Stimulated activated CD4-positive, alpha-beta T cell treated with anti-CD3 and anti-CD28 coated beads, Interleukin-15, amount 100 ng/mL, for 24 hours (primary cell): ENCODE measurements at regions not wholly inside any gene's neighbourhood (a gene's known extent, or its start where the extent isn't known, plus 50 kb on each side); places are given as distances from the start of the nearest gene placed in this dataset.

Experiments
- DNase-seq: peaks from one replicate; pipeline ENCODE4 v3.0.0-alpha.2; 2020

GRCh38 chr20:48194583-48194982 lies 409.3 kb upstream of the SULF2 start:
- DNase-seq: no peak

GRCh38 chr20:48193627-48194425 lies 408.5 kb upstream of the SULF2 start:
- no peak for DNase-seq

DNA sequence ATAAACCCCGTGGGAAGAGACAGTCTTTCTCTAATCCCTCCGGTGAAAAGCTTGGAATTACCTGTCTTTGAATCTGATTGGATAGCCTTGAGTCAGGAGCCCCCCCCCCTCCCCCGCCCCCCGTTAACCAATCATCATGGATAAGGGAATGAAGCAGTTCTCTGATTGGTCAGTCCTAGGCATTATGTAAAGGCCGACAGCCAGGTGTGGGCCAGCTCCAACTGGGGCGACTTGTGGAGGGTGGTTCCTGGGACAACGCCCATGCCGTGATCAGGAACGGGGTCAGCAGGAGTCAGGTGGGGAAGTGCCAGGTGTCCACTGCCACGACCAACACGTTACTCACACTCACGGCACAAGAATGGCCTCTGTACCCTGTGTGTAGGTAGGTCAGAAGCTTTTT lies 406.8 kb upstream of the SULF2 start:
- no peak for DNase-seq

DNA sequence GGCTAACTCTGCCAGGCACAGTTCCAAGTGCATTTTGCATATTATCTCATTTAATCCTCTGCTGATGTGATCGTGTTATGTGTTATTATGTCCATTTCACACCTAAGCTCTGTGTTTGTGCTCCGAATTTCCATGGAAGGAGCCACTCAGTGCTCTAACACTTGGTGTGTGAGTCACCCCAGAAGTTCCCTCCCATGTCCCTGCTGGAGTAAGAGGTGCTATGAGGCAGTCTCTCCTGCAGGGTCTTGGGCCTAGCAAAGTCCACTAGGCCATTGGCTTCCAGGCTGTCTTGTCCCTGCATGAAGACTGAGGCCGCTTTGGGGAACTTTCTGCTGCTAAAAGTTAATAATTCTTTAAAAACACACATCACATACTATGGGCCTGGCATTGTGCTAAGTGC lies 405.9 kb upstream of the SULF2 start:
- no peak for DNase-seq

- no peak for DNase-seq
These were observed 405.5 kb upstream of the SULF2 start for GRCh38 chr20:48190757-48191156.

GRCh38 chr20:48189181-48189580 lies 403.9 kb upstream of the SULF2 start:
- DNase-seq: no peak

- no peak for DNase-seq
These were observed 402.6 kb upstream of the SULF2 start for GRCh38 chr20:48187851-48188250.

DNA sequence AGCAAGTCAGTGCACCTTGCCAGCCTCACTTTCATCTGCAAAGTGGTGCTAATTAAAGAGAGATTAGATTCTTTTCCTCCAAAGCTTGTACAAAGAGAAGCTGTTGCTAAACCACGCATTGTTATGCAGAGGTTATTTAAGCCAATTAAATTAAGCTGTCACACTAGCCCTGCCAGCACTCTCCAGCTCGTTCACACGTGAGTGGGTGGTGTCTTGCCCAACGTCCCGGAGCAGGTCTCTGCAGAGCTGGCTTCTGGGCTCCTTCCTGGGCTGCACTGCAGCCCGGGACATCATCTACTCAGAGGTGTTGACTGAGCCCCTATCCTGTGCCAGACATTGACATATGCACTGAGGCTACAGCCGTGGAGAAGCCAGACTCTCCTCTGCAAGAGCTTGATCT lies 401.6 kb upstream of the SULF2 start:
- DNase-seq: no peak

DNA sequence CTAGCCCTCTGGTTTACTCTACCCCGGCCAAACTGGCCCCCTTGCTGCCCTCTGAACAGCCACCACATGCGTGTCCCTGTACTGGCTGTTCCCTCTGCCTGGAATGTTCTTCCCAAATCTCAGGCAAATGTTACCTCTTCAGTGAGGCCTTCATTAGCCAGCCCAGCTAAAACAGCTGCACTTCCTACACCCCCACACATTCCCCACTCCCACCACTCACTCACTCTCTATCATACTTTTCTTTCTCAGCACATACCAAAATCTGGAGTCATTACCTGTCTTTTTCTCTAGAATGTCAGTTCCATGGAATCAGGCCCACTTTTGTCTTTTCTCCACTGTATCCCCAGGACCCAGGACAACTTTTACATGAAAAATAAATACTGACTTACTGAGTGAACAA lies 401.2 kb upstream of the SULF2 start:
- no peak for DNase-seq

- no peak for DNase-seq
These were observed 398.9 kb upstream of the SULF2 start for GRCh38 chr20:48184229-48184628.

- no peak for DNase-seq
These were observed 396.1 kb upstream of the SULF2 start for GRCh38 chr20:48181261-48181935.

GRCh38 chr20:48180618-48181017 lies 395.3 kb upstream of the SULF2 start:
- DNase-seq: no peak

DNA sequence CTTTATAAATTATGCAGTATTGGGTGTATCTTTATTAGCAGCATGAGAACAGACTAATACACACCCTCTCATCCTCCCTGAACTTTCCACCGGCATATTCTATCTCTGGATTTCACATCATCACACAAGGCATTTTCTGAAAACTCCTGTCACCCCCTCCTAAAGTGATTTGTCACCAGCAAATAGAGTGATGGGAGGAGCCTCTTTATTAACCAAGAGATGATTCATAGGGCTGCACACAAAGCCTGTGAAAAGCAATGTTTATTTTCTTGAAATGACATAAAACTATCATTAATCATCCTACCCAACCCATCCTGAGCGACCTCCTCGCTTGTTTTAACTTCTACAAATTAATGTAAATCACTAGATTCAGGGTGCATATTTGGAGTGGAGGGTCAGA lies 394.7 kb upstream of the SULF2 start:
- no peak for DNase-seq

DNA sequence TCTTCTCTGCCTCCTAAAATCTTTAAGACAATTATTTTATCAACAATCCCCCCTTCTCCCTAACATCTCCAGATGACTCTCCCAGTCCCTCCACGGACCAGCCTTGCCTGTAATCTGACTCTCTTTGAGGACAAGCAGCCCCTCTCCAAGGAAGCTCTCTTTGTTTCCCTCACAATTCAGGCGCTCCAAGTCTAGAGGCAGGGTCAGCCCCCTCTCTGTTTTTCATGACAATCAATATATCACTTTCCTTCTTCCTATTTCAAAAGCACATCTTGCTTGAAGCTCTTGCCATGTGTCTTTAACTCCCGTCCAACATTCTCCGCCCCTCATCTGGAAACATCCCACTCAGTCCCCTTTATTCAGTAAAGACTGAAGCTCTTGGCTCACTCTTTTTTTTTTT lies 393.4 kb upstream of the SULF2 start:
- DNase-seq: no peak

GRCh38 chr20:48177058-48177457 lies 391.8 kb upstream of the SULF2 start:
- no peak for DNase-seq

GRCh38 chr20:48176139-48176538 lies 390.9 kb upstream of the SULF2 start:
- DNase-seq: no peak

DNA sequence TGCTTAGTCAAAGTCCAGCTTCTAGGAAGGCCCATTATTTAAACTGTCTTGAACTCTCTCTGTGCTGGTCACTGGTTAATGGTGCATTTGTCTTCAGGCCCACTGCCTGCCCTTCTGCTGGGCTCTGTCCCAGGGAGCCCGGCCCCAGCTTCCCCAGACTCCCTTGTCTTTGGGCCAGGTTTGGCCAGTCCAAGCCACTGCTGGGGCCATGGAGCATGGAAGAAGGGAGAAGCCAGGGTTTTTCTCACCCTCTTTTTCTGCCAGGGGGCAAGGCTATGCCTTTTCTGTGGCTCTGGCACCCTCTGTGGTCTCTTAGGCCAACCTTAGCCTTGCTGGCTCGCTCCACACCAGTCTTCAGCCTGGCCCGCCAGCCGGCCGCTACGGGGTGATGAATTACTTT lies 390.0 kb upstream of the SULF2 start:
- DNase-seq: no peak

DNA sequence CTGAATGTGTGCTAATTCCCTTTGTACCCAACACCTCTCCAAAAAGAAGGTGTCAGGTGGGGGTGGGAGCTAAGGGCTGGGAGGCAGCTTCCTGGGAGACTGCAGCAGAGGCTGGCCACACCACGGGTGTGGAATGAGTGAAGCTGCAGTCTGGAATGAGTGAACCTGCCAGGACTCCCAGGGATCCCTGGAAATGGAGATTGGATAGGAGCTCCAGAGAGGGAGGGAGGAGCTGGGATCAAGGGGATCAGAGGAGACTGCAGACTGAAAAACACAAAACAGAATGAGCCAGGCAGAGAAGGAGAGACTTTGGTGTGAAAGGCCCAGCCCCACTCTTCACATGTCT lies 387.0 kb upstream of the SULF2 start:
- no peak for DNase-seq

- DNase-seq: no peak
These were observed 386.5 kb upstream of the SULF2 start for GRCh38 chr20:48171626-48172356.

GRCh38 chr20:48171071-48171470 lies 385.8 kb upstream of the SULF2 start:
- no peak for DNase-seq

DNA sequence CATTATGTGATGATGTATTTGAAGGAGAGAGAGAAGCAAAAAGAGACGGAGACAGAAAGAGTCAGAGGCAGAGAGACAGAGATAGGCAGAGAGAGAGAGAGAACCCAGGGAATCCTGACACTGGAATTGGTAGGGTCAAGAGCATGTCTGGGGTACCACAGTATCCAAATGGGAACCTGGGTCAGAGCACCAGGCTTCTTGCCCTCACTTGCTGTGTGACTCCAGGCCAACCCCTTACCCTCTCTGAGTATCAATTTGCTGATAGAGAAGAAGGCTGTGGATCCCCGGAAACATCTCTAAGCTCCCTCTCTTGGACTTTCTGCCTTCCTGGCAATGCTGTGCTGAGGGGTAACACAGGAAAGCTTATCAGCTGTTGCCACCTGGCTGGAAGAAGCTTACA lies 385.3 kb upstream of the SULF2 start:
- no peak for DNase-seq

DNA sequence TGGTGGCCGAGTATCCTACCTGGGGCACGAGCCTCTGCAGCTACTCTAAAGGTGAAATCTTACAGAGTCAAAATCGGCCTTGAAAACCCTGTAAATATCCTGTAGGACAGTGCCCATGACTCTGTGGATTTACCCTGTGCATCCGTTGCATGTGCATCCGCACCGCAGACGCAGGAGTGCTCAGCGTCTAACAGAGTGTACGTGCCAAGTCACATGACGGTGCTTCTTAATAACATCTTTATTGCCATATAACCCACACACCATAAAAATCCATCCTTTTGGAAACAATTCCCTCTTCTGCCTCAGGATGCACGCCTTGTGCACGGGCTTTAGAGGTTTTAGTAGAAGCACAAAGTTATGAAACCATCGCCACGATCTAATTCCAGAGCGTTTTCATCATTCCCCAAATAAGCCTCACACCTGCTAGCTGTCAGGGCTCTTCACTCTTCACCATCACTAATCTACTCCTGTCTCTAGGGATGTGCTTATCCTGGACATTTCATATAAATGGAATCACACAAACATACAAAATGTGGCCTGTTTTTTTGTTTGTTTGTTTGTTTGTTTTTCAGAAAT lies 384.5 kb upstream of the SULF2 start:
- no peak for DNase-seq

DNA sequence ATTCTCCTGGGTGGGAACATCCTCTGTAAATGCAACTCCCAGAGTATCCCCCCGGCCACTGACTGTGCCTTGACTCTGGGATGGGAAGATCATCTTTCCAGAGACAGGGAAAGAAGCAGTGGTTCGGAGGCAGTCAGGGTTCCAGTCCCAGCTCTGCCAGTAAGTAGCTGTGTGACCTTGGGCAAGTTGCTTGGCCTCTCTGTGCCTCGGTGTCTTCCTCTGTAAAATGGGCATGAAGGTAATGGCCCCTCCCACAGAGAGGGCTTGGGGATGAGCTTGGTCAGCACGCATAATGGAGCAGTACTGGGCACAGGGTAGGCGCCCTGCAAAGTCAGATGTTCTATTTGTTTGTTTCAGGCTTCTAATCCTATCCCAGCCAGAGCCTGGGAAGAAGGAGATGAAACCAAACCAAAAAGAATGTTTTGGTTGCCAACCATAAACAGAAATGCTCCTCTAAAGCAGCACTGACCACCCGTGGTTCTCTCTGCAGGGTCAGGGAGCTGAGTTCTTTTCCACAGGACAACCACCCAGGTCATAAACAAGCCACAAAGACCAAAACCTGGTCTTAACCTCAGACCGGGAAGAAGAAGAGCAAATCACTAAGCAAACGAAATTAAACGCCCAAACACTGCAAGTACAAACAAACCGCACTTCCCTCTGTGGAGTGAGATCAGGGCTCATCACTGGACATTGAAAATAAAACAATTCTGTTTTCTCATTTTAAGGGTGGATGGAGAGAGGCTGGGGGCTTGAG lies 381.0 kb upstream of the SULF2 start:
- DNase-seq: no peak
